Hematopoietic multipotent progenitor cell treated with erythropoietin and hydrocortisone succinate and interleukin-3 and kit ligand, for 4 days (in vitro differentiated cells): ENCODE measurements at regions not wholly inside any gene's neighbourhood (a gene's known extent, or its start where the extent isn't known, plus 50 kb on each side); places are given as distances from the start of the nearest gene placed in this dataset.

ENCODE experiments used
- DNase-seq: peaks from one replicate; pipeline ENCODE4 v3.0.0-alpha.2; 2015

GRCh38 chr4:124974152-124974551, 261.6 kb upstream of the ANKRD50 start:
- no peak for DNase-seq

GRCh38 chr4:124973716-124974115, 261.2 kb upstream of the ANKRD50 start:
- no peak for DNase-seq

GRCh38 chr4:124970011-124970410, 257.5 kb upstream of the ANKRD50 start:
- DNase-seq: no peak

- DNase-seq: no peak
Observed at GRCh38 chr4:124965497-124965891, 253.0 kb upstream of the ANKRD50 start.

- no peak for DNase-seq
Observed at GRCh38 chr4:124964852-124965496, 252.4 kb upstream of the ANKRD50 start.

- DNase-seq: no peak
Observed at GRCh38 chr4:124964251-124964650, 251.7 kb upstream of the ANKRD50 start.

GRCh38 chr4:124961138-124961750, 248.7 kb upstream of the ANKRD50 start:
- no peak for DNase-seq

GRCh38 chr4:124958847-124959246, 246.3 kb upstream of the ANKRD50 start:
- DNase-seq: no peak

GRCh38 chr4:124955476-124955875, 242.9 kb upstream of the ANKRD50 start:
- no peak for DNase-seq

- no peak for DNase-seq
Observed at GRCh38 chr4:124954046-124954445, 241.5 kb upstream of the ANKRD50 start.

GRCh38 chr4:124953486-124953885, 241.0 kb upstream of the ANKRD50 start:
- DNase-seq: no peak

GRCh38 chr4:124953061-124953460, 240.5 kb upstream of the ANKRD50 start:
- no peak for DNase-seq

GRCh38 chr4:124952601-124953000, 240.1 kb upstream of the ANKRD50 start:
- DNase-seq: no peak

- no peak for DNase-seq
Observed at GRCh38 chr4:124948976-124949597, 236.6 kb upstream of the ANKRD50 start.

- no peak for DNase-seq
Observed at GRCh38 chr4:124947622-124948265, 235.2 kb upstream of the ANKRD50 start.

GRCh38 chr4:124946696-124947095, 234.2 kb upstream of the ANKRD50 start:
- no peak for DNase-seq

- DNase-seq: no peak
Observed at GRCh38 chr4:124945422-124945821, 232.9 kb upstream of the ANKRD50 start.

GRCh38 chr4:124943938-124944337, 231.4 kb upstream of the ANKRD50 start:
- peak; percentile 10 for DNase-seq

GRCh38 chr4:124943145-124943889, 230.8 kb upstream of the ANKRD50 start:
- DNase-seq: no peak

GRCh38 chr4:124941267-124941666, 228.7 kb upstream of the ANKRD50 start:
- DNase-seq: no peak

- no peak for DNase-seq
Observed at GRCh38 chr4:124940387-124940786, 227.9 kb upstream of the ANKRD50 start.

GRCh38 chr4:124939908-124940307, 227.4 kb upstream of the ANKRD50 start:
- no peak for DNase-seq

GRCh38 chr4:124938836-124939235, 226.3 kb upstream of the ANKRD50 start:
- no peak for DNase-seq
